Neutrophil (primary cell): ENCODE measurements at regions not wholly inside any gene's neighbourhood (a gene's known extent, or its start where the extent isn't known, plus 50 kb on each side); places are given as distances from the start of the nearest gene placed in this dataset.

Experiments used
- H3K27ac ChIP-seq: fragments of 200-600 bp; sonication (generic); 2 replicates; pipeline ENCODE4 v1.5.1; 2016; ENCODE audit warnings: mild to moderate bottlenecking, moderate library complexity
- H3K27me3 ChIP-seq: fragments of 200-600 bp; sonication (generic); 2 replicates; pipeline ENCODE4 v1.6.0; 2016; ENCODE audit warnings: mild to moderate bottlenecking
- H3K36me3 ChIP-seq: fragments of 200-600 bp; sonication (generic); 2 replicates; pipeline ENCODE4 v1.5.1; 2017
- H3K4me1 ChIP-seq, 2 experiments: fragments of 200-600 bp in 1 of 2; sonication (generic) in 1 of 2; 1 replicate in 1 of 2; 2 replicates in 1 of 2; pipeline versions ENCODE4 v1.5.1 to v1.6.1; 2013 to 2016; ENCODE audit warnings: low read depth in 1 of 2, low read length in 1 of 2, mild to moderate bottlenecking in 1 of 2, moderate library complexity in 1 of 2; ENCODE audit not compliant: control insufficient read depth in 1 of 2, insufficient read depth in 1 of 2
- H3K4me3 ChIP-seq, 2 experiments: fragments of 200-600 bp in 1 of 2; sonication (generic) in 1 of 2; 1 replicate in 1 of 2; 2 replicates in 1 of 2; pipeline ENCODE4 v1.5.1; 2013 to 2016; ENCODE audit warnings: low read depth in 1 of 2, low read length in 1 of 2, mild to moderate bottlenecking in 1 of 2, moderate library complexity in 1 of 2
- H3K9me3 ChIP-seq: fragments of 200-600 bp; sonication (generic); 2 replicates; pipeline ENCODE4 v1.5.1; 2016
- CTCF ChIP-seq: fragments of 200-600 bp; sonication (generic); IDR thresholded peaks from 2 replicates; pipeline ENCODE4 v1.5.1; 2016; ENCODE audit warnings: antibody characterized with exemption

DNA sequence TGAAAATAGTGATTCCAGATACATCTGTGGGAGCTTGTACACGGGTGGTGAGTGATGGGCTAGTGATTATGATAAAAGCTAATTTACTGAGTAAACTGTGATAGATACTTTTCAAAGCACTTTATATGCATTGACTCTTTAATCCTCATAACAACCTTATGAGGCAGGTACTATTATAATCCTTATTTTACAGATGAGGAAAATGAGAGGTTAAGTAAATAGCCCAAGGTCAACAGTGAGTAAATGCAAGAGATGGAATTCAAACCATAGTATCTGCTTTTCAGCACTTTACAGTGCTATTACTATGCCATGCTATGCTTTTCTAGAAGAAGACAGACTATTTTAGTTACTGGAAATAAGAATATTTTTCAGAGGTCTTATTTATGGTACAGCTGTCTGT, 320.9 kb upstream of the CITED2 start:
- Histone ChIP-seq H3K27ac (no peak overlapping the region), H3K36me3 (no peaks in the 10 kb centered on the region), H3K4me1 (peaks cover 13 to 23% of the 10 kb centered on the region in 2 experiments), H3K27me3 (no peaks in the 10 kb centered on the region), H3K9me3 (no peaks in the 10 kb centered on the region), H3K4me3 (no peak overlapping the region)
- TF ChIP-seq CTCF = no peak

DNA sequence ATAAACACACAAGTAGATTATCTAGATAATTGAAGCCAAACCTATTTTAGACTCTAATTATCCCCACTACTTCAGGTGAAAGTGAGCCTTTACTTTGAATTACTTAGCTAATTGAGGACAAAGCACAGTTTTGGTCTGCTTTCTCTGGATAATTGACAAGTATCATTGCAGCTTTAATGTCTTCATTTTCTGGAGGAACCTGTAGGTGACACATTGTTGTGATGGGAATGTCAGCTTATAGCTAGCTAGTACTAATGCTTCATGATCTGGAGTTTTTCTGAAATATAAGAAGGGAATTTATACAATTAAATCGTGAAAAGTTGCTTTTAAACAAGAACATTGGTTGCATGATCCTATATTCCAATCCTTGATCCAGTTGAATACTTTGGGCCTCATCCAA, 319.3 kb upstream of the CITED2 start:
- Histone ChIP-seq H3K9me3 (no peaks in the 10 kb centered on the region), H3K27ac (no peak overlapping the region), H3K4me1 (peaks cover 5 to 16% of the 10 kb centered on the region in 2 experiments), H3K36me3 (no peaks in the 10 kb centered on the region), H3K27me3 (no peaks in the 10 kb centered on the region), H3K4me3 (no peak overlapping the region)
- TF ChIP-seq CTCF = no peak

DNA sequence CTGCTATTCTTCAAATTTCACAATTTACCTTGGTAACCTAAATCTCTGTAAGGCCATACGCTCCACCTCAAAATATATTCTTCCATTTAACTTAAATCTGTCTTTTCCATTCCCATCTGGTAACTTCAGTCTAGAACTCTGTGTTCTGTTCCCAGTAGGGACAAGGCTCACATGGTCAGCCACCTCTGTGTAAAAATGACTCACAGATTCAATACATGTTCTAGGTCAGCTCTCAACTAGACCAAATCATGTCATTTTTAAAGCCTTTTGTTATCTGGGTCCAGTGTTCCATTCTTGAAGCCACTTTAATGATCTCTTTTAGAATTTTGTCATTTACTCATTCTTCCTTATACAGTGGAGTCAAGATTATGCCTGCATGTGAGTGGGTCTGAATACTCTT, 315.6 kb upstream of the CITED2 start:
- Histone ChIP-seq H3K4me1 (peaks cover 0 to 5% of the 10 kb centered on the region in 2 experiments), H3K9me3 (no peaks in the 10 kb centered on the region), H3K4me3 (no peak overlapping the region), H3K36me3 (no peaks in the 10 kb centered on the region), H3K27me3 (no peaks in the 10 kb centered on the region), H3K27ac (no peak overlapping the region)
- TF ChIP-seq CTCF = no peak

GRCh38 chr6:139687055-139687454, 312.6 kb upstream of the CITED2 start:
- Histone ChIP-seq H3K36me3 (no peaks in the 10 kb centered on the region), H3K4me1 (no peaks in the 10 kb centered on the region), H3K4me3 (no peak overlapping the region), H3K9me3 (no peaks in the 10 kb centered on the region), H3K27ac (no peak overlapping the region), H3K27me3 (no peaks in the 10 kb centered on the region)
- TF ChIP-seq CTCF = no peak

GRCh38 chr6:139686308-139686707, 311.9 kb upstream of the CITED2 start:
- H3K36me3 ChIP-seq = no peaks in the 10 kb centered on the region
- no peak for TF ChIP-seq CTCF

GRCh38 chr6:139685009-139685408, 310.6 kb upstream of the CITED2 start:
- Histone ChIP-seq H3K36me3 (no peaks in the 10 kb centered on the region), H3K27ac (no peak overlapping the region), H3K9me3 (no peaks in the 10 kb centered on the region), H3K4me3 (no peak overlapping the region), H3K27me3 (no peaks in the 10 kb centered on the region), H3K4me1 (no peaks in the 10 kb centered on the region)
- no peak for TF ChIP-seq CTCF

More at GRCh38 chr6:139686308-139686707, 311.9 kb upstream of the CITED2 start:
- no peaks in the 10 kb centered on the region for H3K27me3 ChIP-seq
- no peaks in the 10 kb centered on the region for H3K4me1 ChIP-seq
- no peak overlapping the region for H3K4me3 ChIP-seq
- no peak overlapping the region for H3K27ac ChIP-seq
- H3K9me3 ChIP-seq = no peaks in the 10 kb centered on the region
